Type B pancreatic cell (in vitro differentiated cells): ENCODE measurements at regions not wholly inside any gene's neighbourhood (a gene's known extent, or its start where the extent isn't known, plus 50 kb on each side); places are given as distances from the start of the nearest gene placed in this dataset.

Experiments used
- DNase-seq: peaks from one replicate; pipeline ENCODE4 v3.0.0; 2021; ENCODE audit warnings: mixed read lengths; ENCODE audit not compliant: unreplicated experiment; ENCODE audit errors: extremely low spot score
- H3K27ac Mint-ChIP-seq: 2 replicates; pipeline ENCODE4 v1.8.0; 2021; ENCODE audit warnings: mild to moderate bottlenecking, mixed read lengths
- H3K27me3 Mint-ChIP-seq: 2 replicates; pipeline ENCODE4 v1.8.0; 2021; ENCODE audit warnings: mixed read lengths
- H3K36me3 Mint-ChIP-seq: 2 replicates; pipeline ENCODE4 v1.8.0; 2021; ENCODE audit warnings: mixed read lengths
- H3K4me1 Mint-ChIP-seq: one replicate; pipeline ENCODE4 v1.8.0; 2021; ENCODE audit warnings: mixed read lengths; ENCODE audit not compliant: unreplicated experiment
- H3K4me3 Mint-ChIP-seq: 2 replicates; pipeline ENCODE4 v1.8.0; 2021; ENCODE audit warnings: mild to moderate bottlenecking, mixed read lengths
- H3K9me3 Mint-ChIP-seq: 2 replicates; pipeline ENCODE4 v1.8.0; 2021; ENCODE audit warnings: mixed read lengths
- TF ChIP-seq, protein P1 (sequence below): fragments of 200-600 bp; sonication (generic); conservative IDR thresholded peaks from 2 replicates; pipeline ENCODE4 v1.5.0; 2021; ENCODE audit warnings: antibody characterized with exemption, mild to moderate bottlenecking

DNA sequence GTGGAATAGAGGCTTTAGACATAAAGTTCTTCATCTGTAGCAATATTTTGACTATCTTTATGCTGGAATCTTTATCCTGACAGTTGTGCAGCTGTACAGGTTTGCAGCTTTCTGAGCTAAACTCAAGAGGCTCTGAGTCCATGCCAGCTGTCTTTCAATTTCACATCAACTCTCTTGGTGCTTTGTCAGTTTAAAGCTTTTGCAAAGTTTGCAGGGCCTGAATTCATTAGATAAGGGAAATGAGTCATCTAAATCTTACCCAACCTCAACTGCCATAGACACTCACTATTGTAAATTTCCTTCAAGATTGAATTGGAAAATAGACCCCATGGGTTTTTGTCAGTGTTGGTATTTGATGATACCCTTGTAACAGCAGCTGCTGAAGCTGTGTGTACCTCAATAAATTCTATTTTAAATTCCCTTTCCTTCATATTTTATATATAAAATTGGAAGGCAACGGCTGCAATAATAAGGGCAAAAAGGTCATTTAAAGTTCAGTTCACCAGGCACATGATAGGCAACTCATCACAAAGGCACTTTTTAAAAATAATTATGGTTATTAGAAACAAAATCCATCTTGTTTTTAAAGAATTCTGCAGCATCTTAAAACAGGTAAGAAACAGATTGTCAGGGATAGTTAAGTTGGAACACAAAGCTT is 169.9 kb upstream of the SLC39A10 start:
- H3K4me3 Mint-ChIP-seq: no peak overlapping the region
- H3K36me3 Mint-ChIP-seq: no peaks in the 10 kb centered on the region
- TF ChIP-seq, protein P1, sequence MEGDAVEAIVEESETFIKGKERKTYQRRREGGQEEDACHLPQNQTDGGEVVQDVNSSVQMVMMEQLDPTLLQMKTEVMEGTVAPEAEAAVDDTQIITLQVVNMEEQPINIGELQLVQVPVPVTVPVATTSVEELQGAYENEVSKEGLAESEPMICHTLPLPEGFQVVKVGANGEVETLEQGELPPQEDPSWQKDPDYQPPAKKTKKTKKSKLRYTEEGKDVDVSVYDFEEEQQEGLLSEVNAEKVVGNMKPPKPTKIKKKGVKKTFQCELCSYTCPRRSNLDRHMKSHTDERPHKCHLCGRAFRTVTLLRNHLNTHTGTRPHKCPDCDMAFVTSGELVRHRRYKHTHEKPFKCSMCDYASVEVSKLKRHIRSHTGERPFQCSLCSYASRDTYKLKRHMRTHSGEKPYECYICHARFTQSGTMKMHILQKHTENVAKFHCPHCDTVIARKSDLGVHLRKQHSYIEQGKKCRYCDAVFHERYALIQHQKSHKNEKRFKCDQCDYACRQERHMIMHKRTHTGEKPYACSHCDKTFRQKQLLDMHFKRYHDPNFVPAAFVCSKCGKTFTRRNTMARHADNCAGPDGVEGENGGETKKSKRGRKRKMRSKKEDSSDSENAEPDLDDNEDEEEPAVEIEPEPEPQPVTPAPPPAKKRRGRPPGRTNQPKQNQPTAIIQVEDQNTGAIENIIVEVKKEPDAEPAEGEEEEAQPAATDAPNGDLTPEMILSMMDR: no peak
- H3K9me3 Mint-ChIP-seq: no peaks in the 10 kb centered on the region
- DNase-seq: no peak
- H3K27ac Mint-ChIP-seq: no peak overlapping the region
- peaks cover 6% of the 10 kb centered on the region for H3K4me1 Mint-ChIP-seq
- no peaks in the 10 kb centered on the region for H3K27me3 Mint-ChIP-seq

DNA sequence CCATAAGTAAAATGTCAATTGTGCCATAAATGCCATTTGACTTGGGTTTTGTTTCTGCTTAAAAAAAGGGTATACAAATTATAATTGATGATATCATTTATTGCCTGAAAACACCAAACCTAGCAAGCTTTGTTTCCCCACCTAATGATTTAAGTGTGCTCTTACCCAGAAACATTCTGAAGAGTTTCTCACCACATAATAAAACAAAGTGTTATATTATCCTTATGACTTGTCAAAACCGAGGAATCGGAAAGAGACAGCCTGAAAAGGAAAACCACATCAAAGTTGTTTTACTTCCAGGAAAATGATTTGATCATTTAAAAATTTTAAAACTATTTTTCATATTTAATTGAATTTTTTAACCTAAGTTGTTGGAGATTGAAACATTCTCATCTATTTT is 170.5 kb upstream of the SLC39A10 start:
- Mint-ChIP-seq H3K4me1 (peaks cover 5% of the 10 kb centered on the region), H3K27ac (no peak overlapping the region), H3K4me3 (no peak overlapping the region), H3K9me3 (no peaks in the 10 kb centered on the region), H3K27me3 (no peaks in the 10 kb centered on the region), H3K36me3 (no peaks in the 10 kb centered on the region)
- no peak for DNase-seq
- TF ChIP-seq, protein P1: no peak

DNA sequence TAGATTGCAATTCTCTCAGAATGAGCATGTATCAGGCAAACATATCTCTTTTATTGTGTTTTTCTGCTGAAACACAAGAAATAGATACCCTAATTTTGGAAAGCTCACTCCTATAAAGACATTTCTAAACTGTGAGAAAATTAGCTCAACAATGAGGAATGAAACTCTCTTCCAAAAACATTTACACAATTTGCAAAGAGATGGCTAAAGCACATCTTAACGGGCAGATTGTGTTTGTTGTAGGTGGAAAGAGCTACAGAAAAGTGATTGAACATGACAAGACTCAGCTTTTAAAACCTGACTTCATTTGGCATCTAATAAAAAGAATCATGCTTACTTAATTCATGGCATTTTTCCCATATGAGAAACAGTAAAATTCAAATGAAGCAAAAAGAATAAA is 175.0 kb upstream of the SLC39A10 start:
- H3K9me3 Mint-ChIP-seq: peaks cover 7% of the 10 kb centered on the region
- TF ChIP-seq, protein P1: no peak
- no peak overlapping the region for H3K4me3 Mint-ChIP-seq
- DNase-seq: no peak
- no peaks in the 10 kb centered on the region for H3K27me3 Mint-ChIP-seq
- H3K27ac Mint-ChIP-seq: no peak overlapping the region
- H3K4me1 Mint-ChIP-seq: no peaks in the 10 kb centered on the region
- H3K36me3 Mint-ChIP-seq: no peaks in the 10 kb centered on the region

DNA sequence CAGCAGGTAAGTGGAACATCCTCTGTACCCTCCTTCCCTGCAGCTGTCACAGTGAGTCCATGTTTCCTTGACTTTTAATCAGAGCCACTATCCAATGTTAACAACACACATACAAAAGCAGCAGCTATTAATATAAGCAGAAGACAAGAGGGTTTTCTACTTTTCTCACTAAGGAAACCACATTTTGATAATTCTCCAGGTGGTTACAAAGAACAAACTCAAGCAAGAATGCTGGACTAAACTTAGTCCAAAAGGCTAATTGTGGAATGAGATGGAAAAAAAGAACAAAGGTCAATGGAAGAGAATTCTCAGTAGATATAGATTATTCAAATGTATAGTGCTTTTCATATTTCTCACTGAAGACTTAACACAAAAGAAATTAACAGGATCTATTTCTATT is 176.9 kb upstream of the SLC39A10 start:
- Mint-ChIP-seq H3K27me3 (no peaks in the 10 kb centered on the region), H3K4me1 (no peaks in the 10 kb centered on the region), H3K4me3 (no peak overlapping the region), H3K36me3 (no peaks in the 10 kb centered on the region), H3K27ac (no peak overlapping the region), H3K9me3 (peaks cover 7% of the 10 kb centered on the region)
- no peak for DNase-seq
- TF ChIP-seq, protein P1: no peak

DNA sequence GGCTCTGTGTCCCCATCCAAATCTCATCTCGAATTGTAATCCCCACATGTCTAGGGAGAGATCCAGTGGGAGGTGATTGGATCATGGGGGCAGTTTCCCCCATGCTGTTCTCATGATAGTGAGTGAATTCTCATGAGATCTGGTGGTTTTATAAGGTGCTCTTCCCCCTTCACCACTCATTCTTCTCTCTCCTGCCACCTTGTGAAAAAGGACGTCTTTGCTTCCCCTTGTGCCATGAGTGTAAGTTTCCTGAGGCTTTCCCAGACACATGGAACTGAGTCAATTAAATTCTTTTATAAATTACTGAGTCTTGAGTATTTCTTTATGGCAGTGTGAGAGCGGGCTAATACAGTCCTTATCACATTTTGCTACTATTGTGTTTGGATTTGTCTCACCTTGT is 177.6 kb upstream of the SLC39A10 start:
- no peaks in the 10 kb centered on the region for H3K36me3 Mint-ChIP-seq
- H3K27ac Mint-ChIP-seq: no peak overlapping the region
- H3K4me1 Mint-ChIP-seq: no peaks in the 10 kb centered on the region
- no peak overlapping the region for H3K4me3 Mint-ChIP-seq
- H3K9me3 Mint-ChIP-seq: peaks cover 7% of the 10 kb centered on the region
- TF ChIP-seq, protein P1: no peak
- no peak for DNase-seq
- H3K27me3 Mint-ChIP-seq: no peaks in the 10 kb centered on the region

DNA sequence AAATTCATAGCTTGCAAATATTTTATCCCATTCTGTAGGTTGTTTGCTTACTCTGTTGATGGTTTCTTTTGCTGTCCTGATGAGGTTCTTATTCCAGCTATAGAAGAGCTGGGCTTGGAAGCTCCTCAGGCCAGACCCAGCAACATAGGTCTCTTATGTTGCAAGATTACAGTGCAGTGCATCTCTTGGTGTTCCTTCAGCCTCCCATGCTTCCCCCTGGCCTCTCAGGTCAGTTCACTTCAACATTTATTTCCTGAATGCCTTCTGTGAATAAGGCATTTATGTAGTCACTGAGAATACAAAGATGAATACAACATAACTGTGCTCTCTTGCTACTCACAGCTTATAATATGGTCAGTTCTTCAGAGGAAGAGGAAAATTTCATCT is 179.0 kb upstream of the SLC39A10 start:
- H3K9me3 Mint-ChIP-seq: peaks cover 7% of the 10 kb centered on the region
- no peaks in the 10 kb centered on the region for H3K4me1 Mint-ChIP-seq
- no peaks in the 10 kb centered on the region for H3K27me3 Mint-ChIP-seq
- no peaks in the 10 kb centered on the region for H3K36me3 Mint-ChIP-seq
- no peak overlapping the region for H3K27ac Mint-ChIP-seq
- DNase-seq: no peak
- no peak overlapping the region for H3K4me3 Mint-ChIP-seq
- TF ChIP-seq, protein P1: no peak
